Cardiac fibroblast (primary cell): ENCODE measurements at regions not wholly inside any gene's neighbourhood (a gene's known extent, or its start where the extent isn't known, plus 50 kb on each side); places are given as distances from the start of the nearest gene placed in this dataset.
"Not testable (repeated sequence)": the region's sequence is repeated elsewhere in the genome, so short reads cannot be mapped to it uniquely, and the experiment has no call there.

Source experiments
- DNase-seq, 2 donors: peaks; one replicate each; pipeline versions ENCODE4 v3.0.0 to v3.0.0-alpha.2; 2010; ENCODE audit warnings: low read depth in 2 of 2
- H3K4me3 ChIP-seq, 2 donors: replicated peaks in 1 of 2; 1 replicate in 1 of 2; 2 replicates in 1 of 2; pipeline ENCODE4 v1.5.1; 2011; ENCODE audit warnings: low read depth in 2 of 2, low read length in 2 of 2, mild to moderate bottlenecking in 2 of 2, moderate library complexity in 1 of 2
- TF ChIP-seq, protein P1 (sequence below): IDR thresholded peaks from one replicate; pipeline ENCODE4 v1.5.1; 2011; ENCODE audit warnings: low read depth, mild to moderate bottlenecking, low read length, inconsistent platforms

GRCh38 chr3:130151555-130151954 is 69.9 kb downstream of the ALG1L2 start:
- DNase-seq, H3K4me3 ChIP-seq: not testable (repeated sequence)

DNA sequence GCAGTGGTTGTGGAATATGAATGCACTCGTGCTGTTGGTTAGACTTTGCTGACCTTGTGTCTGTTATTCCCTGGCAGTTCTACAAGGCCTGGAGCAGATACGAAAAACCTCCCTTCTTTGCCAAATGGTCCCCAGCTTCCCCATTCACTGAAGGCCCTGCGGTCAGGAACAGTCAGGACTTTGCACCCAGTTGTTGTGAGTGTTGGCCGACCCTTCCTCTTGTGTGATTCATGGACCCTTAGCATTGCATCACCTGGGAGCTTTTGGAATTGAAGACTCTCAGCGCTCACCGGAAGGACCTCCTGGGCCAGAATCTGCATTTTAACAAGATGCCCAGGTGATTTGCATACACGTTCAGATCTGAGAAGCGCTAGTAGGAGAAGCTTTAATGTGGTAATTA is 71.6 kb downstream of the ALG1L2 start:
- H3K4me3 ChIP-seq, DNase-seq: not testable (repeated sequence)

DNA sequence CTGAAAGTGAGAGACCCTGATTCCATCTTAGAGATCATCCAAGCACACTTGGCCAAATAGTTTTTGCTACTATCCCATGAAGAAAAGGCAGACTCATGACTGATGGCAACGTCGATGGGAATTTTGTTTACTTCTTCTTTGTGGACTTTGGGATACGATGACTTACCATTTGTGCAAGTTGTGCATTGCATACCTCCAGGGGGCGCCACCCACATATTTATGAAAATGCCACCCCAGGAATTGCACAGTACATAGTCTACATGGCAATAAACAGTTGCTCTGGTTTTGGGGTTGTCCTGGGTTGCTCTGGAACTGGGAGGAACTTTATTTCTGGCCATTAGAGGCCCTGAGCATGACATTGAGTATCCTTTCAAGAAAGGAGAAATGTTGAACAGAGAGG is 73.8 kb downstream of the ALG1L2 start:
- H3K4me3 ChIP-seq, DNase-seq: not testable (repeated sequence)

DNA sequence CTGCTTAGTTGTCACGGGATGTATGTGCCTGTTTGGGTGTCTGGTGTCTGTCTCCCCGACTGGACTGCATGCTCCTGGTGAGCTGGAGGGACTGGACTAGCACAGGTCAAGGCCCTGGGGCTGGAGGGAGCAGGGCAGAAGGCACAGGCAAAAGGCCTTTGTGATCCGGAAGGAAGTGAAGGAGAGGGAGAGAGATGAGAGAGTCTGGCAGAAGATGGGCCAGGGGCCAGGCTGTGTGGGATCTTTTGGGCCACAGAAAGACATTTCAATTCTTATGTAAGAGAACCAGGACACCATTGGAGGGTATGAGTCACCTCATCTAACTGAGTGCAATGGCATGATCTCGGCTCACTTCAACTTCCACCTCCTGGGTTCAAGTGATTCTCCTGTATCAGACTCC is 85.2 kb downstream of the ALG1L2 start:
- DNase-seq, H3K4me3 ChIP-seq: not testable (repeated sequence)

DNA sequence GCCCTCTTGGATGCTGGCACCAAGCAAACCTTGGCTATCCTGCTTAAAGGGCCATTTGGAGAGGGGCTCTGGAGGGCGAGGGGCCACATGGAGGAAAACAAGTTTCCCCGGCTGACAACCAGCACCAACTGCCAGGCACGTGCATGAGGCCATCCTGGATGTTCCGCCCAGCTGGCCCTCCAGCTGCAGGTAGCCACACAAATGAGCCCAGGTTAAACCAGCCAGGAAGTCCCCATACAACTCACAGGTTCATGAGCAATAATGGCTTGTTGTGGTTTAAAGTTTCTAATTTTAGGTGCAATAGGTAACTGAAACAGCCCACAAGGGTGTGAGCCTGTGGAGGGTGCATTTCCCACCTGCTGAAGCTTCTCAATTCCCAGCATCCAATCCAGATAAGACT is 93.6 kb downstream of the ALG1L2 start:
- DNase-seq, H3K4me3 ChIP-seq: not testable (repeated sequence)

- not testable (repeated sequence) for H3K4me3 ChIP-seq, DNase-seq
These were observed 95.0 kb downstream of the ALG1L2 start for GRCh38 chr3:130176476-130177256.

GRCh38 chr3:130178835-130179234 is 97.2 kb downstream of the ALG1L2 start:
- H3K4me3 ChIP-seq, result not testable (repeated sequence)

DNA sequence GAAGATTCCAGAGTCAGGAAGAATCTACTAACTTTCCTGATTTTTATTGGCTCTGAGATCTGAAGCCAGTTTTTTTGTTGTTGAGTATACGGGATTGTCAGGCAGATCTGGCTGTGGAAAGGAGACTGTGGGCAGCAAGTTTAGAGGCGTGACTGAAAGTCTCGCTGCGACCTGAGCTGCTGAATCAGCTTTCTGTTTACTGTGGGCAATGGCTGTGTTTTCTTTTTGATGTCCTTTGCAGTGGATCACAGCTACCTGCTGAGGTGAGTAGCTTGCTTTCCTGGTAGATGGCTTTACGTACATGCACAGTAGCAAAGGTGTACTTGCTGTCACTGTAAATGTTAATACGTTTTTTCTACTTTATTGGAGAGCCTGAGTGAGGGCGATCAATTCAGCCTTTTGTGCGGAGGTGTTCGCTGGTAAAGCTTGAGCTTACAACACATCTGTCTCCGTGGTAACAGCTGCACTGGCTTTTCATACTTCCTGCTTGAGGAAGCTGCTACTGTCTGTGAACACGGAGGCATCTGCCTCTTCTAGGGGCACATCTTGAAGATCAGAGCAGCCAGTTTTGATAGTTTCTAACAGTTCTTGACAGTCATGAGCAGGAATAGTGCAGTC is 97.8 kb downstream of the ALG1L2 start:
- DNase-seq, result peak; percentile 9 to 10
- H3K4me3 ChIP-seq, result peak overlapping the region in 1 of 2 donors; percentile 18

More at GRCh38 chr3:130178835-130179234, 97.2 kb downstream of the ALG1L2 start:
- DNase-seq, result not testable (repeated sequence)

GRCh38 chr3:130182475-130182874 is 100.8 kb downstream of the ALG1L2 start:
- DNase-seq, H3K4me3 ChIP-seq: not testable (repeated sequence)

- not testable (repeated sequence) for DNase-seq, H3K4me3 ChIP-seq
These were observed 102.1 kb downstream of the ALG1L2 start for GRCh38 chr3:130183689-130184088.

DNA sequence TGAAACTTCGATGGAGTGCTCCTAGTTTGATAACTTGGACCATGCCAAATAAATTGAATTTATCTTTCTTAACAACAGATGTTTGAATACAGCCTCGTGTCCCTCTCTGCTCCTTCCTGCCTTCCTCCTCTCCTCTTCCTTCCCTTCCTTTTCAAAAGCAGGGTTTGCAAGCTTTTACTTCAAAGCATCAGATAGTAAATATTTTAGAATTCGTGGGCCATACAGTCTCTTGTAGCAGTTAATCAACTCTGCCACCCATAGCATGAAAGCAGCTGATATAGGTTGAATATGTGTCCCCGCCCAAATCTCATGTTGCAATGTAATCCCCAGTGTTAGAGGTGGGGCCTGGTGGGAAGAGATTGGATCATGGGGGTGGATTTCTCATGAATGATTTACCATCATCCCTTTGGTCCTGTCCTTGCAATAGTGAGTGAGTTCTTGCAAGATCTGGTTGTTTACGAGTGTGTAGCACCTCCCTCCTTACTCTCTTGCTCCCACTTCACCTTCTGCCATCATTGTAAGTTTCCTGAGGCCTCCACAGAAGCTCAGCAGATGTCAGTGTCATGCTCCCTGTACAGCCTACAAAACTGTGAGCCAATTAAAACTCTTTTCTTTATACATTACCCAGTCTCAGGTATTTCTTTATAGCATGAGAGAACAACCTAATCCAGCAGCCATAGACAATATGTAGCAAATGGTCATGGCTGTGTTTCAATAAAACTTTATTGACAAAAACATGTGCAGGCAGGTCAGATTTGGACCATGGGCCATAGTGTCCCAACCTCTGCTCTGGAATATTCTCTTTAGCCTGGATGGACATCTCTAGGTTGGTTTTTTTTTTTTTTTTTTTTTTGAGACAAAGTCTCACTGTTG is 102.8 kb downstream of the ALG1L2 start:
- DNase-seq, result not testable (repeated sequence)

DNA sequence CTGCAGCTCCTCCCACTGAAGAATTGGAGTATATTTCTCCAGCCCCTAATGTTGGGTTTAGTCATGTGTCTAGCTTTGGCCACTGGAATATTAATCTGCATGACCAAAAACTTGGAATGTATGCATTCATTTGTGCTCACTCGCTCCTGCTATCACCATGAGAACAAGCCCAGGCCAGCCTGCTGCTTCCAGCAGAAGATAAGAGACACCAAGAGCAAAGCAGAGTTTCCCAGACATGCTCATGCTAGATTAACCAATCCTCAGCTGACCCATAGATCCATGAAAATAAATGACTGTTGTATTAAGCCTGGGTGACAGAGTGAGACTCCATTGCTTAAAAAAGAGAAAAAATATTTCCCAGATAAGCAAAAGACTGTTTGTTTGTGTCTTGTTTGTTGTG is 119.6 kb downstream of the ALG1L2 start:
- not testable (repeated sequence) for H3K4me3 ChIP-seq, DNase-seq

More for the DNA sequence above, 102.8 kb downstream of the ALG1L2 start:
- H3K4me3 ChIP-seq, result not testable (repeated sequence)

DNA sequence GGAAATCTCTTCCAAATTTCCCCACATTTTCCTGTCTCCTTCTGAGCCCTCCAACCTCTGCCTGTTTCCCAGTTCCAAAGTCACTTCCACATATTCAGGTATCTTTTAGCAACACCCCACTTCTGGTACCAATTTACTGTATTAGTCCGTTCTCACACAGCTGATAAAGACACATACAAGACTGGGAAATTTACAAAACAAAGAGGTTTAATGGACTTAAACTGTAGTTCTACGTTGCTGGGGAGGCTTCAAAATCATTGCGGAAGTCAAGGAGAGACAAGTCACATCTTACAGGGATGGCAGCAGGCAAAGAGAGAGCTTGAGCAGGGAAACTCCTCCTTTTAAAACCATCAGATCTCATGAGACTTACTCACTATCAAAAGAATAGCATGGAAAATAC is 122.0 kb downstream of the ALG1L2 start:
- not testable (repeated sequence) for H3K4me3 ChIP-seq, DNase-seq

GRCh38 chr3:130227540-130227939 is 117.9 kb upstream of the COL6A5 start:
- no peak overlapping the region for H3K4me3 ChIP-seq
- no peak for DNase-seq
- TF ChIP-seq, protein P1, sequence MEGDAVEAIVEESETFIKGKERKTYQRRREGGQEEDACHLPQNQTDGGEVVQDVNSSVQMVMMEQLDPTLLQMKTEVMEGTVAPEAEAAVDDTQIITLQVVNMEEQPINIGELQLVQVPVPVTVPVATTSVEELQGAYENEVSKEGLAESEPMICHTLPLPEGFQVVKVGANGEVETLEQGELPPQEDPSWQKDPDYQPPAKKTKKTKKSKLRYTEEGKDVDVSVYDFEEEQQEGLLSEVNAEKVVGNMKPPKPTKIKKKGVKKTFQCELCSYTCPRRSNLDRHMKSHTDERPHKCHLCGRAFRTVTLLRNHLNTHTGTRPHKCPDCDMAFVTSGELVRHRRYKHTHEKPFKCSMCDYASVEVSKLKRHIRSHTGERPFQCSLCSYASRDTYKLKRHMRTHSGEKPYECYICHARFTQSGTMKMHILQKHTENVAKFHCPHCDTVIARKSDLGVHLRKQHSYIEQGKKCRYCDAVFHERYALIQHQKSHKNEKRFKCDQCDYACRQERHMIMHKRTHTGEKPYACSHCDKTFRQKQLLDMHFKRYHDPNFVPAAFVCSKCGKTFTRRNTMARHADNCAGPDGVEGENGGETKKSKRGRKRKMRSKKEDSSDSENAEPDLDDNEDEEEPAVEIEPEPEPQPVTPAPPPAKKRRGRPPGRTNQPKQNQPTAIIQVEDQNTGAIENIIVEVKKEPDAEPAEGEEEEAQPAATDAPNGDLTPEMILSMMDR, result no peak
